Heart left ventricle (tissue), 16 donors: ENCODE measurements at regions not wholly inside any gene's neighbourhood (a gene's known extent, or its start where the extent isn't known, plus 50 kb on each side); places are given as distances from the start of the nearest gene placed in this dataset.

Source experiments
- ATAC-seq, 4 donors: fragments of 200-7000 bp; cut with Tn5 transposase; one replicate each; pipeline ENCODE4 v1.9.1; 2020 to 2022; ENCODE audit warnings: moderate library complexity in 4 of 4, mild to moderate bottlenecking in 3 of 4, moderate number of reproducible peaks in 1 of 4
- DNase-seq, 5 donors: peaks; one replicate each; pipeline ENCODE4 v3.0.0-alpha.2; 2020
- H3K27ac ChIP-seq, 12 donors: fragments of 200-600 bp; sonication (generic) in 4 of 12; one replicate each; pipeline versions ENCODE4 v1.5.0 to v1.8.0; 2016 to 2022; ENCODE audit warnings: mild to moderate bottlenecking in 2 of 12
- H3K27me3 ChIP-seq, 9 donors: fragments of 200-600 bp; sonication (generic) in 2 of 9; one replicate each; pipeline versions ENCODE4 v1.5.1 to v1.8.0; 2016 to 2022; ENCODE audit warnings: mild to moderate bottlenecking in 3 of 9
- H3K36me3 ChIP-seq, 9 donors: fragments of 200-600 bp; sonication (generic) in 2 of 9; one replicate each; pipeline versions ENCODE4 v1.5.0 to v1.8.0; 2018 to 2022; ENCODE audit warnings: mild to moderate bottlenecking in 2 of 9
- H3K4me1 ChIP-seq, 12 donors: fragments of 200-600 bp; sonication (generic) in 4 of 12; one replicate each; pipeline versions ENCODE4 v1.5.0 to v1.8.0; 2016 to 2022; ENCODE audit warnings: mild to moderate bottlenecking in 3 of 12
- H3K4me3 ChIP-seq, 12 donors: fragments of 200-600 bp; sonication (generic) in 4 of 12; one replicate each; pipeline versions ENCODE4 v1.5.0 to v1.8.0; 2017 to 2022; ENCODE audit warnings: mild to moderate bottlenecking in 9 of 12, moderate library complexity in 4 of 12
- H3K9me3 ChIP-seq, 12 donors: fragments of 200-600 bp; sonication (generic) in 4 of 12; one replicate each; pipeline versions ENCODE4 v1.5.0 to v1.8.0; 2016 to 2022; ENCODE audit warnings: mild to moderate bottlenecking in 1 of 12
- CTCF ChIP-seq, 12 donors: fragments of 200-600 bp; sonication (generic) in 4 of 12; IDR thresholded peaks; one replicate each; pipeline versions ENCODE4 v1.5.0 to v1.8.0; 2018 to 2022; ENCODE audit warnings: antibody characterized with exemption in 12 of 12, mild to moderate bottlenecking in 5 of 12
- POLR2A ChIP-seq, 2 donors: fragments of 450-650 bp; IDR thresholded peaks; one replicate each; pipeline ENCODE4 v1.6.1; 2017; ENCODE audit warnings: antibody characterized with exemption in 2 of 2, mild to moderate bottlenecking in 2 of 2, moderate library complexity in 2 of 2
- WGBS, 4 donors: extraction: QIAGEN DNeasy Blood & Tissue Kit in 2 of 4; methylation state at CpG; one replicate each; pipeline versions ENCODE4 v1.1.5 to v1.1.7; 2013 to 2018; 5-methylcytosine and 5-hydroxymethylcytosine counted together
- intact Hi-C, 10 donors: fragments of 100-400 bp; cut with DNase I; formaldehyde crosslinking; loops; one replicate each; pipeline versions ENCODE4 v1.11.1 to v1.14.2; 2022
- donor health status: ischemic (EF 13 %, LVEDD 7.1; RV severe dilation, severe dysfunction).
- donor health status: healthy with polysubstance abuse.
- donor health status: DM: no; HTN: yes; CAD: no.
- donor health status: DM: no; HTN: no; CAD: no.
- donor health status: ischemic (EF 25% LVEDD 6.9; RV normal size, moderate dysfunction).
- donor health status: ischemic (EF 25% LVEDD 5.7; RV mildly dilated, moderate dysfunction).
- donor health status: healthy.
- donor health status: DM: yes; HTN: yes; CAD: no.
- donor health status: ischemic (EF 35%, LVEDD 5.7; RV mildly dilated, moderate dysfunction).
- donor health status: nonischemic (EF 11% LVEDD 7.7; RV severe dilation, severe dysfunction).
- donor health status: DM: yes; HTN: yes; CAD: no.
- donor health status: PGD.
- donor health status: ischemic (EF 29% LVEDD 5.4; RV normal size, mild dysfunction).
- donor health status: nonischemic (EF 23%, LVEDD 6.1; RV moderate dilation, normal function).

DNA sequence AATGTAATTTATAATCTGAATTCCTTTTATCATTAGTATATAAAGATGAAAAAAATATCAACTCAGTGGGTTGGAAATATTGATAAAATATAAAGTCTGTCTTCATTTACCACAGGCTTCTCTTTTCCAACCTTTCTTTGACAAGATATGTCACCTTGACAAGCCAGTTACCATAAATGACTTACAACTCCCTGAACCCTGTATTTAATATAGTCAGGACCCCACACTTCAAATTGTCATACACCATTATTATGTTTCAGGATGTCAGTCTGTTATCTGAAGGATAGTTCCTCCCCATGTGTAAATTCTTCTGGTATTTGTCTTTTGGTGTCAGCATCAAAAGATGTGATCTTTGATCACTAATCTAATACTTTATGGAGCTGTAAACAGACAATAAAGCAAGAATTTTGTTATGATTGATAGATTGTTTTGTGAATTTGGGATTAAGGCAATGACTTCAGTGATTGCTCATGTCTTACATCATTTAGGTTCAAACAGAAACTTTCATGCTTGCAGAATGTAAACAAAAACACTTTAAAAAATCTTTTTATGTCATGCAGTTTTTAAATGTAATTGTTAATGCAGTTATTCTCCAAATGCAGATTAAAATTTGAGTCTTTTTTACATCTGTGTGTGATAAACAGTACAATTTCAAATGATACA lies 503.5 kb upstream of the BCHE start:
- Histone ChIP-seq H3K9me3 (peaks cover 0 to 3% (median 0%) of the 10 kb centered on the region in 12 donors), H3K36me3 (no peaks in the 10 kb centered on the region), H3K4me3 (no peak overlapping the region), H3K27me3 (no peaks in the 10 kb centered on the region), H3K27ac (no peak overlapping the region), H3K4me1 (no peaks in the 10 kb centered on the region)
- no peak for TF ChIP-seq CTCF (IDR thresholded peaks at IDR 0.05)
- intact Hi-C loops, result no loop called here
- DNase-seq, result no peak
- no peak for ATAC-seq

- 74 to 82% (median 79%) methylated on average over 5 of the region's 5 CpGs for WGBS, 4 donors
- no peaks in the 10 kb centered on the region for H3K36me3 ChIP-seq
- H3K4me3 ChIP-seq, result no peak overlapping the region
Observed at GRCh38 chr3:166324401-166324800, 487.2 kb upstream of the BCHE start.

GRCh38 chr3:166322391-166322790 lies 485.2 kb upstream of the BCHE start:
- ATAC-seq (no peak), DNase-seq (no peak)
- Histone ChIP-seq H3K27me3 (no peaks in the 10 kb centered on the region), H3K36me3 (no peaks in the 10 kb centered on the region), H3K9me3 (peaks cover 0 to 6% (median 0%) of the 10 kb centered on the region in 12 donors), H3K4me1 (no peaks in the 10 kb centered on the region), H3K4me3 (no peak overlapping the region), H3K27ac (no peak overlapping the region)
- intact Hi-C loops, result no loop called here
- TF ChIP-seq CTCF (IDR thresholded peaks at IDR 0.05) (no peak), POLR2A (IDR thresholded peaks at IDR 0.05) (no peak)
- WGBS, 4 donors, result 38 to 48% (median 43%) methylated on average over 1 of the region's 1 CpG

More at GRCh38 chr3:166324401-166324800, 487.2 kb upstream of the BCHE start:
- Histone ChIP-seq H3K4me1 (no peaks in the 10 kb centered on the region), H3K27me3 (no peaks in the 10 kb centered on the region), H3K9me3 (peaks cover 0 to 6% (median 0%) of the 10 kb centered on the region in 12 donors), H3K27ac (no peak overlapping the region)
- no peak for TF ChIP-seq CTCF (IDR thresholded peaks at IDR 0.05)
- no peak for TF ChIP-seq POLR2A (IDR thresholded peaks at IDR 0.05)
- ATAC-seq, result no peak
- DNase-seq, result no peak
- intact Hi-C loops, result no loop called here

DNA sequence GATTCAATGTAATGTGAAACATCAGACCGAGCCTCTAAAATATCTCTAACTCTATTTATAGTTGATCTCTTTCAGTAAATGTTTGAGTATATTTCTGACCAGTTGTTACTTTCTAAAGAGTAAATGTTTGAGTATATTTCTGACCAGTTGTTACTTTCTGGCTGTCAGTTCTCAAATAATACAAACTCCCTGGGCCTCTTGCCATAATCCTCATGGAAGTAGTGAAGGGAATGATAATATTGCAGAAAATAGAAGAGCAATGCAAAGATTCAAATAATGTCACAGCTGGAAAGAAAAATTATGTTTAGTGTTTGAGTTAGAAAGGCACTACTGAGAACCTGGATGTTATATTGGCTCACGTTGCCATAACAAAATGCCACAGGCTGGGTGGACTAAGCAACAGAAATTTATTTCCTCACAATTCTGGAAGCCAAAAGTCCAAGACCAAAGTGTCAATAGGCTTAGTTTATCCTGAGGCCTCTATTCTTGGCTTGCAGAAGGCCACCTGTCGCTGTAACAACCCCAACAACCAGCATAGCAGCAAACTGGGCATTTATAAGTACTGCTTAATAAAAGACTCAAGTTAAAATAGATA lies 470.6 kb upstream of the BCHE start:
- TF ChIP-seq CTCF (IDR thresholded peaks at IDR 0.05) (no peak), POLR2A (IDR thresholded peaks at IDR 0.05) (no peak)
- DNase-seq (no peak), ATAC-seq (no peak)
- Histone ChIP-seq H3K4me3 (no peak overlapping the region), H3K27me3 (no peaks in the 10 kb centered on the region), H3K27ac (no peak overlapping the region), H3K36me3 (no peaks in the 10 kb centered on the region), H3K4me1 (no peaks in the 10 kb centered on the region), H3K9me3 (no peaks in the 10 kb centered on the region)
- 67 to 77% (median 71%) methylated on average over 3 of the region's 3 CpGs for WGBS, 4 donors
- intact Hi-C loops, result no loop called here
